GM18517 (cell line): ENCODE measurements at regions not wholly inside any gene's neighbourhood (a gene's known extent, or its start where the extent isn't known, plus 50 kb on each side); places are given as distances from the start of the nearest gene placed in this dataset.
A peak's percentile ranks its signal among the peaks of the same experiment; 100 is the strongest.
"Not testable (repeated sequence)": the region's sequence is repeated elsewhere in the genome, so short reads cannot be mapped to it uniquely, and the experiment has no call there.

ENCODE experiments used
- ATAC-seq: cut with Tn5 transposase; IDR thresholded peaks from one replicate; pipeline ENCODE4 v1.9.1; 2021; ENCODE audit warnings: mild to moderate bottlenecking, moderate library complexity; ENCODE audit not compliant: unreplicated experiment

GRCh38 chr7:98727146-98727709, 110.1 kb downstream of the NPTX2 start:
- ATAC-seq, result no peak

GRCh38 chr7:98728555-98728954, 111.5 kb downstream of the NPTX2 start:
- ATAC-seq, result no peak

GRCh38 chr7:98729121-98729520, 112.0 kb downstream of the NPTX2 start:
- ATAC-seq, result no peak

GRCh38 chr7:98730326-98730725, 113.2 kb downstream of the NPTX2 start:
- no peak for ATAC-seq

- ATAC-seq, result no peak
Measured at GRCh38 chr7:98731651-98732050, 114.6 kb downstream of the NPTX2 start.

- ATAC-seq, result peak; percentile 53
Measured at GRCh38 chr7:98733036-98733435, 116.0 kb downstream of the NPTX2 start.

- ATAC-seq, result no peak
Measured at GRCh38 chr7:98735801-98736200, 118.7 kb downstream of the NPTX2 start.

GRCh38 chr7:98736461-98736860, 119.4 kb downstream of the NPTX2 start:
- ATAC-seq, result not testable (repeated sequence)

GRCh38 chr7:98737176-98737575, 120.1 kb downstream of the NPTX2 start:
- ATAC-seq, result no peak

- no peak for ATAC-seq
Measured at GRCh38 chr7:98740643-98741042, 123.6 kb downstream of the NPTX2 start.

GRCh38 chr7:98745722-98746318, 124.0 kb downstream of the TMEM130 start:
- no peak for ATAC-seq

GRCh38 chr7:98748090-98748489, 121.7 kb downstream of the TMEM130 start:
- ATAC-seq, result no peak

- no peak for ATAC-seq
Measured at GRCh38 chr7:98753176-98753575, 116.6 kb downstream of the TMEM130 start.

- no peak for ATAC-seq
Measured at GRCh38 chr7:98753989-98754479, 115.8 kb downstream of the TMEM130 start.

- ATAC-seq, result no peak
Measured at GRCh38 chr7:98755138-98755898, 114.5 kb downstream of the TMEM130 start.

- no peak for ATAC-seq
Measured at GRCh38 chr7:98758157-98758556, 111.7 kb downstream of the TMEM130 start.

- no peak for ATAC-seq
Measured at GRCh38 chr7:98760201-98760651, 109.6 kb downstream of the TMEM130 start.

- no peak for ATAC-seq
Measured at GRCh38 chr7:98761225-98761624, 108.6 kb downstream of the TMEM130 start.

- ATAC-seq, result no peak
Measured at GRCh38 chr7:98762620-98763019, 107.2 kb downstream of the TMEM130 start.

- no peak for ATAC-seq
Measured at GRCh38 chr7:98763441-98763840, 106.4 kb downstream of the TMEM130 start.

- ATAC-seq, result no peak
Measured at GRCh38 chr7:98764946-98765345, 104.9 kb downstream of the TMEM130 start.

GRCh38 chr7:98770085-98770484, 99.7 kb downstream of the TMEM130 start:
- ATAC-seq, result not testable (repeated sequence)
